ENCODE measurements at regions not wholly inside any gene's neighbourhood (a gene's known extent, or its start where the extent isn't known, plus 50 kb on each side); places are given as distances from the start of the nearest gene placed in this dataset.

DNA sequence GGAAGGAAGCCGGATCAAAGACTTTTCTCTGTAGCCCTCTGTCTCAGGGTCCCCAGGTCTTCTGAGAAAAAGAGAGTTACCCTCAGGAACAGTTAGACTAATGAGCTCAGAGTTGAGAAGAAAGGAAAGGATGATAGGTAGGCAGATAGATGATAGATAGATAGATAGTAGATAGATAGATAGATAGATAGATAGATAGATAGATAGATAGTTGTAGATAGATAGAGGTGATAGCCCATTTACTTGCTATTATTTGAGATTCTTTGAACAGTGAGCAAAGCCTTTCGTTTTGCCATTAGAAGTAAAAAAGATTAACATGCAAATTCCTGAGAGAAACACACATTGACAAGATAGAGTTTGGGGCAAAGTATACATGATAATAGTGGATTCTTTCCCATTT, 86.9 kb upstream of the KIT start:
- H3K4me2 ChIP-seq (ENCODE audit: low read depth, low read length) = no peak overlapping the region
- H3K4me3 ChIP-seq (replicated peaks in 1 of 3; ENCODE audit: insufficient read depth in 1 of 3, low read depth in 2 of 3, low read length in 3 of 3) = no peak overlapping the region
- no TSS peak for BruUV-seq (replicated peaks)
- H3K36me3 ChIP-seq (replicated peaks in 1 of 2; ENCODE audit: control insufficient read depth in 1 of 2, insufficient read depth in 2 of 2, low read length in 2 of 2) = no peaks in the 10 kb centered on the region
- no peak for FAIRE-seq
- POLR2A ChIA-PET = no interaction called here
- no peak overlapping the region for H2AFZ ChIP-seq (ENCODE audit: low read length)
- CTCF ChIA-PET (ENCODE audit: low intra/inter-chr PET ratio, low total read pairs) = no interaction called here
- H3K79me2 ChIP-seq (ENCODE audit: insufficient read depth, low read length) = no peaks in the 10 kb centered on the region
- no peak overlapping the region for H3K9ac ChIP-seq (ENCODE audit: insufficient read depth, low read depth, low read length)
- in situ Hi-C loops (cut with HindIII; ENCODE audit: extremely low pct_ligation_motif_present, low pct_unique_long_range_greater_than_20kb) (no loop called here), intact Hi-C loops (cut with micrococcal nuclease; ENCODE audit: unreplicated experiment) (no loop called here)
- 15% methylated on average over 2 of the region's 2 CpGs for WGBS (ENCODE audit: low lambda C conversion rate)
- no peaks in the 10 kb centered on the region for H3K9me3 ChIP-seq (ENCODE audit: low read length)
- no peak for ATAC-seq
- no peak overlapping the region for H3K27ac ChIP-seq (ENCODE audit: extremely low read length, insufficient read depth, low read length)
- TF ChIP-seq FOXA3 (CRISPR knock-in tag; IDR thresholded peaks at IDR 0.05) = no peak
- no peak for TF ChIP-seq BCL6 (CRISPR knock-in tag; IDR thresholded peaks at IDR 0.05)
- no peak for TF ChIP-seq ARHGAP35 (CRISPR knock-in tag; IDR thresholded peaks at IDR 0.05; ENCODE audit: borderline replicate concordance)
- TF ChIP-seq, protein P1, sequence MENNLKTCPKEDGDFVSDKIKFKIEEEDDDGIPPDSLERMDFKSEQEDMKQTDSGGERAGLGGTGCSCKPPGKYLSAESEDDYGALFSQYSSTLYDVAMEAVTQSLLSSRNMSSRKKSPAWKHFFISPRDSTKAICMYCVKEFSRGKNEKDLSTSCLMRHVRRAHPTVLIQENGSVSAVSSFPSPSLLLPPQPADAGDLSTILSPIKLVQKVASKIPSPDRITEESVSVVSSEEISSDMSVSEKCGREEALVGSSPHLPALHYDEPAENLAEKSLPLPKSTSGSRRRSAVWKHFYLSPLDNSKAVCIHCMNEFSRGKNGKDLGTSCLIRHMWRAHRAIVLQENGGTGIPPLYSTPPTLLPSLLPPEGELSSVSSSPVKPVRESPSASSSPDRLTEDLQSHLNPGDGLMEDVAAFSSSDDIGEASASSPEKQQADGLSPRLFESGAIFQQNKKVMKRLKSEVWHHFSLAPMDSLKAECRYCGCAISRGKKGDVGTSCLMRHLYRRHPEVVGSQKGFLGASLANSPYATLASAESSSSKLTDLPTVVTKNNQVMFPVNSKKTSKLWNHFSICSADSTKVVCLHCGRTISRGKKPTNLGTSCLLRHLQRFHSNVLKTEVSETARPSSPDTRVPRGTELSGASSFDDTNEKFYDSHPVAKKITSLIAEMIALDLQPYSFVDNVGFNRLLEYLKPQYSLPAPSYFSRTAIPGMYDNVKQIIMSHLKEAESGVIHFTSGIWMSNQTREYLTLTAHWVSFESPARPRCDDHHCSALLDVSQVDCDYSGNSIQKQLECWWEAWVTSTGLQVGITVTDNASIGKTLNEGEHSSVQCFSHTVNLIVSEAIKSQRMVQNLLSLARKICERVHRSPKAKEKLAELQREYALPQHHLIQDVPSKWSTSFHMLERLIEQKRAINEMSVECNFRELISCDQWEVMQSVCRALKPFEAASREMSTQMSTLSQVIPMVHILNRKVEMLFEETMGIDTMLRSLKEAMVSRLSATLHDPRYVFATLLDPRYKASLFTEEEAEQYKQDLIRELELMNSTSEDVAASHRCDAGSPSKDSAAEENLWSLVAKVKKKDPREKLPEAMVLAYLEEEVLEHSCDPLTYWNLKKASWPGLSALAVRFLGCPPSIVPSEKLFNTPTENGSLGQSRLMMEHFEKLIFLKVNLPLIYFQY (CRISPR knock-in tag; IDR thresholded peaks at IDR 0.05; ENCODE audit: borderline replicate concordance) = no peak
- TF ChIP-seq SATB2 (CRISPR knock-in tag; IDR thresholded peaks at IDR 0.05) = no peak
- no peak for TF ChIP-seq ZNF17 (CRISPR knock-in tag; IDR thresholded peaks at IDR 0.05)
- H3K4me1 ChIP-seq (ENCODE audit: insufficient read depth, low read length) = no peaks in the 10 kb centered on the region
- H3K27me3 ChIP-seq (ENCODE audit: control insufficient read depth in 1 of 2, insufficient read depth in 2 of 2, low read length in 2 of 2) = no peaks in the 10 kb centered on the region; a peak in 2 of 5 replicates
- H4K20me1 ChIP-seq (ENCODE audit: insufficient read depth, low read length) = no peaks in the 10 kb centered on the region
- DNase-seq (ENCODE audit: low spot score) = no peak
